Activated T-cell treated with anti-CD3 and anti-CD28 coated beads, Interleukin-2, amount 50 U/mL, for 4 hours (primary cell): ENCODE measurements at regions not wholly inside any gene's neighbourhood (a gene's known extent, or its start where the extent isn't known, plus 50 kb on each side); places are given as distances from the start of the nearest gene placed in this dataset.
"Not testable (repeated sequence)": the region's sequence is repeated elsewhere in the genome, so short reads cannot be mapped to it uniquely, and the experiment has no call there.

Experiments
- ATAC-seq, 2 donors: fragments of 200-7000 bp; cut with Tn5 transposase; one replicate each; pipeline ENCODE4 v1.10.0; 2021
- DNase-seq: peaks from one replicate; pipeline ENCODE4 v3.0.0-alpha.2; 2020
- H3K27me3 Mint-ChIP-seq: one replicate; pipeline ENCODE4 v1.8.0; 2021; ENCODE audit warnings: low read depth, mixed read lengths
- H3K36me3 Mint-ChIP-seq: one replicate; pipeline ENCODE4 v1.8.0; 2022; ENCODE audit warnings: mixed read lengths; ENCODE audit not compliant: insufficient read depth
- H3K4me1 Mint-ChIP-seq: one replicate; pipeline ENCODE4 v1.8.0; 2021; ENCODE audit warnings: low read depth, mixed read lengths
- H3K4me3 Mint-ChIP-seq: one replicate; pipeline ENCODE4 v1.8.0; 2021; ENCODE audit warnings: mild to moderate bottlenecking, moderate library complexity, mixed read lengths
- H3K9me3 Mint-ChIP-seq: one replicate; pipeline ENCODE4 v1.8.0; 2021; ENCODE audit warnings: mixed read lengths

GRCh38 chr21:5106767-5107464, 5414.5 kb upstream of the TPTE start:
- not testable (repeated sequence) for H3K9me3 Mint-ChIP-seq, DNase-seq, H3K4me3 Mint-ChIP-seq, H3K27me3 Mint-ChIP-seq, H3K4me1 Mint-ChIP-seq, H3K36me3 Mint-ChIP-seq
- ATAC-seq = peak in 1 of 2 donors; percentile 16

GRCh38 chr21:5107637-5108036, 5413.7 kb upstream of the TPTE start:
- ATAC-seq = peak; percentile 28 to 62
- H3K4me3 Mint-ChIP-seq, DNase-seq, H3K4me1 Mint-ChIP-seq, H3K9me3 Mint-ChIP-seq, H3K36me3 Mint-ChIP-seq, H3K27me3 Mint-ChIP-seq: not testable (repeated sequence)

- not testable (repeated sequence) for H3K36me3 Mint-ChIP-seq, DNase-seq, H3K4me3 Mint-ChIP-seq, H3K27me3 Mint-ChIP-seq, H3K4me1 Mint-ChIP-seq, H3K9me3 Mint-ChIP-seq
- ATAC-seq = peak; percentile 55 to 64
Measured at GRCh38 chr21:5108048-5108775, 5413.2 kb upstream of the TPTE start.

- H3K4me1 Mint-ChIP-seq, DNase-seq, ATAC-seq, H3K9me3 Mint-ChIP-seq, H3K27me3 Mint-ChIP-seq, H3K36me3 Mint-ChIP-seq, H3K4me3 Mint-ChIP-seq: not testable (repeated sequence)
Measured at GRCh38 chr21:5111197-5111596, 5410.2 kb upstream of the TPTE start.

GRCh38 chr21:5113092-5113491, 5408.3 kb upstream of the TPTE start:
- not testable (repeated sequence) for DNase-seq, H3K4me1 Mint-ChIP-seq, H3K36me3 Mint-ChIP-seq, ATAC-seq, H3K27me3 Mint-ChIP-seq, H3K4me3 Mint-ChIP-seq, H3K9me3 Mint-ChIP-seq

- H3K4me1 Mint-ChIP-seq, ATAC-seq, DNase-seq, H3K36me3 Mint-ChIP-seq, H3K27me3 Mint-ChIP-seq, H3K4me3 Mint-ChIP-seq, H3K9me3 Mint-ChIP-seq: not testable (repeated sequence)
Measured at GRCh38 chr21:5114468-5114867, 5406.9 kb upstream of the TPTE start.

- H3K27me3 Mint-ChIP-seq, H3K9me3 Mint-ChIP-seq, DNase-seq, H3K4me1 Mint-ChIP-seq, H3K4me3 Mint-ChIP-seq, ATAC-seq, H3K36me3 Mint-ChIP-seq: not testable (repeated sequence)
Measured at GRCh38 chr21:5114893-5115645, 5406.3 kb upstream of the TPTE start.

- H3K27me3 Mint-ChIP-seq, H3K9me3 Mint-ChIP-seq, H3K36me3 Mint-ChIP-seq, H3K4me3 Mint-ChIP-seq, H3K4me1 Mint-ChIP-seq, DNase-seq: not testable (repeated sequence)
- ATAC-seq = peak; percentile 7 to 18
Measured at GRCh38 chr21:5115646-5116343, 5405.6 kb upstream of the TPTE start.

- H3K27me3 Mint-ChIP-seq, DNase-seq, H3K4me1 Mint-ChIP-seq, H3K9me3 Mint-ChIP-seq, H3K4me3 Mint-ChIP-seq, H3K36me3 Mint-ChIP-seq: not testable (repeated sequence)
- ATAC-seq = peak; percentile 14 to 49
Measured at GRCh38 chr21:5116344-5117123, 5404.8 kb upstream of the TPTE start.

- H3K27me3 Mint-ChIP-seq, H3K9me3 Mint-ChIP-seq, H3K4me3 Mint-ChIP-seq, DNase-seq, ATAC-seq, H3K36me3 Mint-ChIP-seq, H3K4me1 Mint-ChIP-seq: not testable (repeated sequence)
Measured at GRCh38 chr21:5117135-5117534, 5404.2 kb upstream of the TPTE start.

- not testable (repeated sequence) for H3K27me3 Mint-ChIP-seq, H3K36me3 Mint-ChIP-seq, ATAC-seq, H3K4me3 Mint-ChIP-seq, DNase-seq, H3K4me1 Mint-ChIP-seq, H3K9me3 Mint-ChIP-seq
Measured at GRCh38 chr21:5117666-5118295, 5403.6 kb upstream of the TPTE start.

- H3K4me1 Mint-ChIP-seq, H3K9me3 Mint-ChIP-seq, H3K36me3 Mint-ChIP-seq, H3K4me3 Mint-ChIP-seq, H3K27me3 Mint-ChIP-seq, DNase-seq: not testable (repeated sequence)
- ATAC-seq = peak; percentile 20 to 52
Measured at GRCh38 chr21:5118296-5118679, 5403.1 kb upstream of the TPTE start.

GRCh38 chr21:5119179-5119578, 5402.2 kb upstream of the TPTE start:
- H3K27me3 Mint-ChIP-seq, H3K4me1 Mint-ChIP-seq, DNase-seq: not testable (repeated sequence)

More at GRCh38 chr21:5119179-5119578, 5402.2 kb upstream of the TPTE start:
- H3K4me3 Mint-ChIP-seq, H3K9me3 Mint-ChIP-seq, ATAC-seq, H3K36me3 Mint-ChIP-seq: not testable (repeated sequence)
